ENCODE measurements at regions not wholly inside any gene's neighbourhood (a gene's known extent, or its start where the extent isn't known, plus 50 kb on each side); places are given as distances from the start of the nearest gene placed in this dataset.

- H3K27me3 ChIP-seq (ENCODE audit: insufficient read depth, low read length) = no peaks in the 10 kb centered on the region
- no peak overlapping the region for H3K27ac ChIP-seq (ENCODE audit: low read depth, low read length)
- FAIRE-seq (no peak), DNase-seq (ENCODE audit: low read depth) (peak; percentile 42)
- no peaks in the 10 kb centered on the region for H4K20me1 ChIP-seq (ENCODE audit: insufficient read depth, low read length)
- Mint-ChIP-seq H3K27ac (ENCODE audit: unreplicated experiment) (no peak overlapping the region), H3K27me3 (ENCODE audit: low read depth, unreplicated experiment) (no peaks in the 10 kb centered on the region), H3K9me3 (ENCODE audit: unreplicated experiment) (no peaks in the 10 kb centered on the region), H3K36me3 (ENCODE audit: low read depth, unreplicated experiment) (no peaks in the 10 kb centered on the region), H3K4me3 (ENCODE audit: unreplicated experiment) (no peak overlapping the region), H3K4me1 (ENCODE audit: low read depth, unreplicated experiment) (peaks cover 27% of the 10 kb centered on the region)
- H3K36me3 ChIP-seq (ENCODE audit: insufficient read depth, low read length) = no peaks in the 10 kb centered on the region
- TF ChIP-seq CTCF (IDR thresholded peaks at IDR 0.05; ENCODE audit: insufficient read depth, low read depth, low read length) (no peak), EZH2 (IDR thresholded peaks at IDR 0.05; ENCODE audit: insufficient read depth, low read length) (no peak)
- no peaks in the 10 kb centered on the region for H3K9me3 ChIP-seq (ENCODE audit: insufficient read depth, low read depth, low read length)
- H3K4me1 ChIP-seq (ENCODE audit: insufficient read depth, low read length) = no peaks in the 10 kb centered on the region
- H3K79me2 ChIP-seq (ENCODE audit: insufficient read depth, low read length) = no peaks in the 10 kb centered on the region
- no peak overlapping the region for H3K9ac ChIP-seq (ENCODE audit: low read length)
- no peak overlapping the region for H3K4me3 ChIP-seq (ENCODE audit: insufficient read depth, low read depth, low read length)
- peak overlapping the region; percentile 7 for H3K4me2 ChIP-seq (ENCODE audit: low read length)
- H2AFZ ChIP-seq (ENCODE audit: low read depth, low read length) = peak overlapping the region; percentile 33
These were observed 324.7 kb downstream of the DLEU7 start for GRCh38 chr13:50518781-50519201.

- Mint-ChIP-seq H3K27ac (ENCODE audit: unreplicated experiment) (no peak overlapping the region), H3K9me3 (ENCODE audit: unreplicated experiment) (peaks cover 3% of the 10 kb centered on the region), H3K4me1 (ENCODE audit: low read depth, unreplicated experiment) (peaks cover 27% of the 10 kb centered on the region), H3K36me3 (ENCODE audit: low read depth, unreplicated experiment) (no peaks in the 10 kb centered on the region), H3K4me3 (ENCODE audit: unreplicated experiment) (no peak overlapping the region), H3K27me3 (ENCODE audit: low read depth, unreplicated experiment) (no peaks in the 10 kb centered on the region)
- TF ChIP-seq EZH2 (IDR thresholded peaks at IDR 0.05; ENCODE audit: insufficient read depth, low read length) (no peak), CTCF (IDR thresholded peaks at IDR 0.05; ENCODE audit: insufficient read depth, low read depth, low read length) (no peak)
- no peak for FAIRE-seq
- Histone ChIP-seq H3K27me3 (ENCODE audit: insufficient read depth, low read length) (no peaks in the 10 kb centered on the region), H3K4me3 (ENCODE audit: insufficient read depth, low read depth, low read length) (no peak overlapping the region), H3K4me2 (ENCODE audit: low read length) (no peak overlapping the region), H3K79me2 (ENCODE audit: insufficient read depth, low read length) (no peaks in the 10 kb centered on the region), H3K36me3 (ENCODE audit: insufficient read depth, low read length) (no peaks in the 10 kb centered on the region), H3K9ac (ENCODE audit: low read length) (no peak overlapping the region), H3K27ac (ENCODE audit: low read depth, low read length) (no peak overlapping the region), H3K4me1 (ENCODE audit: insufficient read depth, low read length) (no peaks in the 10 kb centered on the region), H2AFZ (ENCODE audit: low read depth, low read length) (no peak overlapping the region), H4K20me1 (ENCODE audit: insufficient read depth, low read length) (no peaks in the 10 kb centered on the region), H3K9me3 (ENCODE audit: insufficient read depth, low read depth, low read length) (no peaks in the 10 kb centered on the region)
- DNase-seq (ENCODE audit: low read depth) = no peak
These were observed 323.6 kb downstream of the DLEU7 start for GRCh38 chr13:50519866-50520265.

GRCh38 chr13:50521006-50521830 is 322.3 kb downstream of the DLEU7 start:
- H3K27ac Mint-ChIP-seq (ENCODE audit: unreplicated experiment) = no peak overlapping the region
- H4K20me1 ChIP-seq (ENCODE audit: insufficient read depth, low read length) = no peaks in the 10 kb centered on the region
- no peaks in the 10 kb centered on the region for H3K9me3 ChIP-seq (ENCODE audit: insufficient read depth, low read depth, low read length)
- no peak overlapping the region for H3K4me3 ChIP-seq (ENCODE audit: insufficient read depth, low read depth, low read length)
- H3K4me2 ChIP-seq (ENCODE audit: low read length) = no peak overlapping the region
- DNase-seq (ENCODE audit: low read depth) (no peak), FAIRE-seq (no peak)
- H3K4me1 Mint-ChIP-seq (ENCODE audit: low read depth, unreplicated experiment) = peaks cover 27% of the 10 kb centered on the region
- no peaks in the 10 kb centered on the region for H3K27me3 Mint-ChIP-seq (ENCODE audit: low read depth, unreplicated experiment)
- no peak overlapping the region for H2AFZ ChIP-seq (ENCODE audit: low read depth, low read length)
- H3K4me3 Mint-ChIP-seq (ENCODE audit: unreplicated experiment) = no peak overlapping the region
- H3K27me3 ChIP-seq (ENCODE audit: insufficient read depth, low read length) = no peaks in the 10 kb centered on the region
- H3K36me3 Mint-ChIP-seq (ENCODE audit: low read depth, unreplicated experiment) = no peaks in the 10 kb centered on the region
- TF ChIP-seq EZH2 (IDR thresholded peaks at IDR 0.05; ENCODE audit: insufficient read depth, low read length) (no peak), CTCF (IDR thresholded peaks at IDR 0.05; ENCODE audit: insufficient read depth, low read depth, low read length) (no peak)
- H3K9ac ChIP-seq (ENCODE audit: low read length) = no peak overlapping the region
- H3K4me1 ChIP-seq (ENCODE audit: insufficient read depth, low read length) = no peaks in the 10 kb centered on the region
- H3K27ac ChIP-seq (ENCODE audit: low read depth, low read length) = no peak overlapping the region
- H3K79me2 ChIP-seq (ENCODE audit: insufficient read depth, low read length) = no peaks in the 10 kb centered on the region
- peaks cover 3% of the 10 kb centered on the region for H3K9me3 Mint-ChIP-seq (ENCODE audit: unreplicated experiment)
- H3K36me3 ChIP-seq (ENCODE audit: insufficient read depth, low read length) = no peaks in the 10 kb centered on the region

All from astrocyte (in vitro differentiated cells and primary cell).